OCI-LY7 (cell line): ENCODE measurements at regions not wholly inside any gene's neighbourhood (a gene's known extent, or its start where the extent isn't known, plus 50 kb on each side); places are given as distances from the start of the nearest gene placed in this dataset.

Experiments
- BruUV-seq: library from RNA; stranded (reverse); fragments of 400-500 nt; replicated peaks from 2 replicates; lab custom pipeline; 2021; lab: Mats Ljungman, UMichigan
- CTCF ChIA-PET: fragments of 300-600 bp; sonication (Branson Sonifier 250); formaldehyde crosslinking; loops from one replicate; lab custom pipeline; 2022; ENCODE audit warnings: antibody characterized with exemption; ENCODE audit not compliant: unreplicated experiment; lab: Charles Lee
- POLR2A ChIA-PET: fragments of 300-600 bp; sonication (Branson Sonifier 250); formaldehyde crosslinking; loops from one replicate; lab custom pipeline; 2022; ENCODE audit warnings: antibody characterized with exemption; lab: Charles Lee
- DNase-seq: peaks from one replicate; pipeline ENCODE4 v3.0.0-alpha.2; 2015; ENCODE audit warnings: low spot score
- H2AFZ ChIP-seq: fragments of 200-600 bp; sonication (generic), shearing (Covaris generic); 2 replicates; pipeline ENCODE4 v1.6.1; 2014; ENCODE audit warnings: mild to moderate bottlenecking, antibody characterized with exemption, low read length, moderate library complexity
- H3K27ac ChIP-seq: fragments of 200-600 bp; sonication (generic); 2 replicates; pipeline ENCODE4 v1.5.1; 2014; ENCODE audit warnings: mixed run types, low read depth, mild to moderate bottlenecking, moderate library complexity, low read length, inconsistent platforms; ENCODE audit not compliant: poor library complexity, severe bottlenecking
- H3K36me3 ChIP-seq: fragments of 200-600 bp; sonication (generic); 2 replicates; pipeline ENCODE4 v1.6.1; 2014; ENCODE audit warnings: mild to moderate bottlenecking, antibody characterized with exemption, low read length, moderate library complexity, mixed read lengths; ENCODE audit not compliant: insufficient read depth
- H3K4me1 ChIP-seq: fragments of 200-600 bp; sonication (generic); 2 replicates; pipeline ENCODE4 v1.5.1; 2014; ENCODE audit warnings: mild to moderate bottlenecking, low read length; ENCODE audit not compliant: insufficient read depth, poor library complexity, severe bottlenecking
- H3K4me2 ChIP-seq: fragments of 200-600 bp; sonication (generic); 2 replicates; pipeline ENCODE4 v1.6.1; 2014; ENCODE audit warnings: mild to moderate bottlenecking, low read length
- H3K4me3 ChIP-seq: fragments of 200-600 bp; sonication (generic); 2 replicates; pipeline ENCODE4 v1.5.1; 2014; ENCODE audit warnings: mild to moderate bottlenecking, low read depth, low read length; ENCODE audit not compliant: poor library complexity, severe bottlenecking
- H3K79me2 ChIP-seq: fragments of 200-600 bp; sonication (generic); 2 replicates; pipeline ENCODE4 v1.6.1; 2016; ENCODE audit warnings: low read depth, mild to moderate bottlenecking, low read length, moderate library complexity, mixed read lengths; ENCODE audit not compliant: insufficient read depth
- H3K9me2 ChIP-seq: fragments of 200-600 bp; sonication (generic); 2 replicates; pipeline ENCODE4 v1.6.1; 2016; ENCODE audit warnings: mild to moderate bottlenecking, low read length, mixed read lengths; ENCODE audit not compliant: insufficient read depth
- H3K9me3 ChIP-seq: fragments of 200-600 bp; sonication (generic); 2 replicates; pipeline ENCODE4 v1.6.1; 2014; ENCODE audit warnings: mild to moderate bottlenecking, mixed run types, low read length, mixed read lengths
- H4K20me1 ChIP-seq: fragments of 200-600 bp; sonication (generic); 2 replicates; pipeline ENCODE4 v1.6.1; 2014; ENCODE audit warnings: mild to moderate bottlenecking, antibody characterized with exemption, low read length, moderate library complexity, mixed read lengths; ENCODE audit not compliant: insufficient read depth
- CTCF ChIP-seq: fragments of 200-600 bp; sonication (generic); conservative IDR thresholded peaks from 2 replicates; pipeline ENCODE4 v1.5.1; 2014; ENCODE audit warnings: mild to moderate bottlenecking, antibody characterized with exemption, low read length, moderate library complexity, mixed read lengths
- EZH2phosphoT487 ChIP-seq: fragments of 200-600 bp; sonication (generic); IDR thresholded peaks from 2 replicates; pipeline ENCODE4 v1.6.1; 2018; ENCODE audit warnings: low read depth, borderline replicate concordance, mild to moderate bottlenecking, mixed run types, antibody characterized with exemption, low read length, moderate library complexity, mixed read lengths
- intact Hi-C: fragments of 100-400 bp; cut with micrococcal nuclease; formaldehyde crosslinking; loops from one replicate; pipeline ENCODE4 v1.10.0; 2022; ENCODE audit not compliant: unreplicated experiment

GRCh38 chr2:237268004-237268708, 145.8 kb downstream of the COL6A3 start:
- POLR2A ChIA-PET, result interaction anchor here (0.5 to 0.7 kb wide), 3 partner anchors 24 to 128 kb away, joined by 3 to 4 read pairs (median 3); no protein-coding TSS in a partner anchor

GRCh38 chr2:237269138-237269875, 144.7 kb downstream of the COL6A3 start:
- Histone ChIP-seq H3K36me3 (no peaks in the 10 kb centered on the region), H3K9me2 (no peaks in the 10 kb centered on the region), H3K27ac (no peak overlapping the region), H3K9me3 (no peaks in the 10 kb centered on the region), H3K79me2 (no peaks in the 10 kb centered on the region), H2AFZ (no peak overlapping the region), H4K20me1 (no peaks in the 10 kb centered on the region), H3K4me3 (no peak overlapping the region), H3K4me1 (no peaks in the 10 kb centered on the region), H3K4me2 (no peak overlapping the region)
- intact Hi-C loops, result no loop called here
- CTCF ChIA-PET, result no interaction called here
- no TSS peak for BruUV-seq
- POLR2A ChIA-PET, result interaction anchor here (0.7 kb wide), 1 partner anchor 25 kb away, joined by 3 read pairs; no protein-coding TSS in a partner anchor
- DNase-seq, result no peak
- TF ChIP-seq CTCF (no peak), EZH2phosphoT487 (no peak)

More at GRCh38 chr2:237268004-237268708, 145.8 kb downstream of the COL6A3 start:
- Histone ChIP-seq H3K4me1 (no peaks in the 10 kb centered on the region), H4K20me1 (no peaks in the 10 kb centered on the region), H3K9me2 (no peaks in the 10 kb centered on the region), H3K79me2 (no peaks in the 10 kb centered on the region), H3K4me2 (no peak overlapping the region), H3K27ac (no peak overlapping the region), H3K36me3 (no peaks in the 10 kb centered on the region), H3K9me3 (no peaks in the 10 kb centered on the region), H2AFZ (no peak overlapping the region), H3K4me3 (no peak overlapping the region)
- no TSS peak for BruUV-seq
- intact Hi-C loops, result no loop called here
- TF ChIP-seq EZH2phosphoT487 (no peak), CTCF (no peak)
- no peak for DNase-seq
- CTCF ChIA-PET, result no interaction called here
